Neural cell (in vitro differentiated cells): ENCODE measurements at regions not wholly inside any gene's neighbourhood (a gene's known extent, or its start where the extent isn't known, plus 50 kb on each side); places are given as distances from the start of the nearest gene placed in this dataset.

Experiments used
- H2AFZ ChIP-seq: fragments of 200-600, 300-800 bp; sonication (generic), shearing (Covaris generic); 2 replicates; pipeline ENCODE4 v1.6.0; 2014; ENCODE audit warnings: low read depth, mild to moderate bottlenecking, antibody characterized with exemption, low read length, moderate library complexity
- H3F3A ChIP-seq: fragments of 200-600 bp; shearing (Covaris generic); 2 replicates; pipeline ENCODE4 v1.6.1; 2016; ENCODE audit warnings: mild to moderate bottlenecking, moderate library complexity, mixed read lengths, antibody characterized with exemption, low read length; ENCODE audit not compliant: insufficient read depth, poor library complexity, severe bottlenecking
- H3K27ac ChIP-seq: fragments of 200-600, 300-800 bp; sonication (generic), shearing (Covaris generic); 2 replicates; pipeline ENCODE4 v1.5.1; 2014; ENCODE audit warnings: mild to moderate bottlenecking, low read length, moderate library complexity
- H3K27me3 ChIP-seq: fragments of 300-800, 200-600 bp; sonication (generic), shearing (Covaris generic); 2 replicates; pipeline ENCODE4 v1.6.0; 2014; ENCODE audit warnings: mild to moderate bottlenecking, low read depth, low read length, moderate library complexity; ENCODE audit not compliant: insufficient read depth
- H3K36me3 ChIP-seq: fragments of 300-800, 200-600 bp; sonication (generic), shearing (Covaris generic); 2 replicates; pipeline ENCODE4 v1.5.1; 2014; ENCODE audit warnings: mild to moderate bottlenecking, antibody characterized with exemption, low read length, moderate library complexity; ENCODE audit not compliant: insufficient read depth
- H3K4me2 ChIP-seq: fragments of 300-800, 200-600 bp; sonication (generic), shearing (Covaris generic); 2 replicates; pipeline ENCODE4 v1.6.0; 2014; ENCODE audit warnings: mild to moderate bottlenecking, low read length
- H3K4me3 ChIP-seq: fragments of 300-800, 200-600 bp; sonication (generic), shearing (Covaris generic); 2 replicates; pipeline ENCODE4 v1.5.1; 2014; ENCODE audit warnings: mild to moderate bottlenecking, low read length, moderate library complexity
- H3K79me2 ChIP-seq: fragments of 200-600 bp; shearing (Covaris generic); replicated peaks from 2 replicates; pipeline ENCODE4 v1.6.0; 2014; ENCODE audit warnings: mild to moderate bottlenecking, low read length, moderate library complexity; ENCODE audit not compliant: insufficient read depth
- H3K9ac ChIP-seq: fragments of 300-800, 200-600 bp; sonication (generic), shearing (Covaris generic); 2 replicates; pipeline ENCODE4 v1.6.1; 2016; ENCODE audit warnings: mild to moderate bottlenecking, low read length, mixed read lengths
- H3K9me2 ChIP-seq: fragments of 200-600 bp; shearing (Covaris generic); 2 replicates; pipeline ENCODE4 v1.6.1; 2016; ENCODE audit warnings: mild to moderate bottlenecking, low read length, mixed read lengths; ENCODE audit not compliant: insufficient read depth
- H3K9me3 ChIP-seq: fragments of 200-600, 300-800 bp; sonication (generic), shearing (Covaris generic); 2 replicates; pipeline ENCODE4 v1.6.1; 2016; ENCODE audit warnings: mild to moderate bottlenecking, mixed run types, low read length, moderate library complexity, mixed read lengths
- H4K20me1 ChIP-seq: fragments of 200-600 bp; shearing (Covaris generic); 2 replicates; pipeline ENCODE4 v1.6.1; 2016; ENCODE audit warnings: mild to moderate bottlenecking, mixed run types; ENCODE audit not compliant: insufficient read depth
- CTCF ChIP-seq: fragments of 450-650 bp; IDR thresholded peaks from 2 replicates; pipeline ENCODE4 v1.5.1; 2014; ENCODE audit warnings: antibody characterized with exemption, mild to moderate bottlenecking, moderate library complexity; ENCODE audit not compliant: poor library complexity, severe bottlenecking
- EP300 ChIP-seq: fragments of 450-650 bp; conservative IDR thresholded peaks from 2 replicates; pipeline ENCODE4 v1.6.1; 2014; ENCODE audit warnings: antibody characterized with exemption, mild to moderate bottlenecking, moderate library complexity; ENCODE audit not compliant: poor library complexity, severe bottlenecking
- EZH2 ChIP-seq: fragments of 200-600, 300-800 bp; shearing (Covaris generic), sonication (generic); IDR thresholded peaks from 2 replicates; pipeline ENCODE4 v1.6.1; 2014; ENCODE audit warnings: antibody characterized with exemption, low read length, borderline replicate concordance, mild to moderate bottlenecking; ENCODE audit not compliant: insufficient read depth, poor library complexity, severe bottlenecking
- MXI1 ChIP-seq: fragments of 450-650 bp; conservative IDR thresholded peaks from 2 replicates; pipeline ENCODE4 v1.6.1; 2014; ENCODE audit warnings: antibody characterized with exemption, mild to moderate bottlenecking; ENCODE audit not compliant: poor library complexity, severe bottlenecking
- POLR2AphosphoS5 ChIP-seq: IDR thresholded peaks from 2 replicates; pipeline ENCODE4 v1.6.1; 2012
- RAD21 ChIP-seq: fragments of 450-650 bp; conservative IDR thresholded peaks from 2 replicates; pipeline ENCODE4 v1.6.1; 2014; ENCODE audit warnings: antibody characterized with exemption, mild to moderate bottlenecking, moderate library complexity
- REST ChIP-seq: IDR thresholded peaks from 2 replicates; pipeline ENCODE4 v1.6.1; 2012; ENCODE audit warnings: borderline replicate concordance
- SMC3 ChIP-seq: fragments of 450-650 bp; conservative IDR thresholded peaks from 2 replicates; pipeline ENCODE4 v1.6.1; 2014; ENCODE audit warnings: antibody characterized with exemption, mild to moderate bottlenecking, moderate library complexity; ENCODE audit not compliant: poor library complexity
- TAF1 ChIP-seq: IDR thresholded peaks from 2 replicates; pipeline ENCODE4 v1.6.1; 2012; ENCODE audit warnings: low read depth

DNA sequence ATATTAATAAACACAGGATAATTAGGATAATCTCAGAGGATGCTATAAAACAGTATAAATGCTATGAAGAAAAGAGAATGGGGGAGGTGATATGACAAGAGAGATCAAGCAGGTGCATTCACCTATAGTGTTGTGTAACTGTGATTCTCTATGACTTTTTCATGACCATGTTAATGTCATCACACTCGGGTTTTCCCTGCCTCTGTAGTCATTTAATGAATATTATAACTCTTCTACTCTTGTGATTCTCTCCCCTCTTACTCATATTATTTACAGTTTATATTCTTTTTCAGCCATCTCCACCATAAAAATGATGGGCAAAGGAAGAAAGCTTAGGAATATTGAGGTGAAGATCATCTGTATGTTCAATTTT, 106.9 kb upstream of the SGK1 start:
- no peak overlapping the region for H3K27ac ChIP-seq
- no peaks in the 10 kb centered on the region for H3F3A ChIP-seq
- TF ChIP-seq RAD21 (no peak), EP300 (no peak), CTCF (no peak), POLR2AphosphoS5 (no peak), EZH2 (no peak), TAF1 (no peak), MXI1 (no peak), SMC3 (no peak), REST (no peak)
- no peak overlapping the region for H3K4me2 ChIP-seq
- H3K79me2 ChIP-seq, result no peaks in the 10 kb centered on the region
- H3K9me2 ChIP-seq, result no peaks in the 10 kb centered on the region
- no peaks in the 10 kb centered on the region for H4K20me1 ChIP-seq
- H3K9ac ChIP-seq, result no peak overlapping the region
- H3K36me3 ChIP-seq, result no peaks in the 10 kb centered on the region
- H3K9me3 ChIP-seq, result no peaks in the 10 kb centered on the region
- H2AFZ ChIP-seq, result no peak overlapping the region
- no peaks in the 10 kb centered on the region for H3K27me3 ChIP-seq
- H3K4me3 ChIP-seq, result no peak overlapping the region

GRCh38 chr6:134424165-134424797, 106.4 kb upstream of the SGK1 start:
- H3K27me3 ChIP-seq, result no peaks in the 10 kb centered on the region
- no peaks in the 10 kb centered on the region for H3K9me2 ChIP-seq
- no peak overlapping the region for H3K9ac ChIP-seq
- H2AFZ ChIP-seq, result no peak overlapping the region
- no peaks in the 10 kb centered on the region for H4K20me1 ChIP-seq
- H3K4me3 ChIP-seq, result no peak overlapping the region
- no peak overlapping the region for H3K4me2 ChIP-seq
- no peaks in the 10 kb centered on the region for H3F3A ChIP-seq
- H3K79me2 ChIP-seq, result no peaks in the 10 kb centered on the region
- TF ChIP-seq TAF1, result no peak
- TF ChIP-seq MXI1, result no peak
- no peak for TF ChIP-seq SMC3
- no peak for TF ChIP-seq EZH2
- no peak for TF ChIP-seq CTCF
- no peak for TF ChIP-seq EP300
- TF ChIP-seq RAD21, result no peak
- no peak for TF ChIP-seq REST
- no peak for TF ChIP-seq POLR2AphosphoS5
- no peak overlapping the region for H3K27ac ChIP-seq
- no peaks in the 10 kb centered on the region for H3K9me3 ChIP-seq
- H3K36me3 ChIP-seq, result no peaks in the 10 kb centered on the region
